ENCODE measurements at regions not wholly inside any gene's neighbourhood (a gene's known extent, or its start where the extent isn't known, plus 50 kb on each side); places are given as distances from the start of the nearest gene placed in this dataset.

DNA sequence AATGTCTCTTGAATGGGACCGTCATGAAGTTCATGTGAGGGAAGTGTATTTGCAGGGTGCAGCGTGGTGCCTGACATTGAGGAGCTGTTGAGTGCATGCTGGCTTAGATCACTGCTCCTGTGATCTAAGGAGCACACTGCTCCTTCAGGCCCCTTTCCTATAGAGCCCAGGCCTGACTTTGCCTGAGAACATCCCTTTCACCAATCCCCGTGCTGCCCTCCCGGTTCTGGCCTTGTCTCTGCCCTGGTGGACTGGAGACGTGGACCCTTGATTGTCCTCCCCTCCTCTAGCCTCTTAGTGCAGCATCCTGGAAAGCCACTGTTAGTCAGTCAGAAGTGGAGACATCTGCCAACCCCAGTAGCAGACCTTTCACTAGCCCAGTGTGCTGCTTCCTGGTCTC, 323.6 kb upstream of the HS6ST1 start:
- Histone ChIP-seq H3K79me2 (ENCODE audit: insufficient read depth, low read depth) (no peaks in the 10 kb centered on the region), H3K27ac (no peak overlapping the region), H3K4me3 (IDR thresholded peaks at IDR 0.05; ENCODE audit: insufficient read depth, low read depth, low read length) (no peak overlapping the region), H4K20me1 (ENCODE audit: insufficient read depth) (no peaks in the 10 kb centered on the region), H3K27me3 (ENCODE audit: insufficient read depth, low read depth) (no peaks in the 10 kb centered on the region), H2AFZ (ENCODE audit: low read depth) (no peak overlapping the region), H3K4me2 (no peak overlapping the region), H3K36me3 (ENCODE audit: insufficient read depth) (no peaks in the 10 kb centered on the region), H3K9ac (no peak overlapping the region), H3K4me1 (ENCODE audit: low read depth, poor library complexity, severe bottlenecking) (no peaks in the 10 kb centered on the region)
- TF ChIP-seq CTCF (conservative IDR thresholded peaks at IDR 0.05; ENCODE audit: low read depth, low read length), result no peak

DNA sequence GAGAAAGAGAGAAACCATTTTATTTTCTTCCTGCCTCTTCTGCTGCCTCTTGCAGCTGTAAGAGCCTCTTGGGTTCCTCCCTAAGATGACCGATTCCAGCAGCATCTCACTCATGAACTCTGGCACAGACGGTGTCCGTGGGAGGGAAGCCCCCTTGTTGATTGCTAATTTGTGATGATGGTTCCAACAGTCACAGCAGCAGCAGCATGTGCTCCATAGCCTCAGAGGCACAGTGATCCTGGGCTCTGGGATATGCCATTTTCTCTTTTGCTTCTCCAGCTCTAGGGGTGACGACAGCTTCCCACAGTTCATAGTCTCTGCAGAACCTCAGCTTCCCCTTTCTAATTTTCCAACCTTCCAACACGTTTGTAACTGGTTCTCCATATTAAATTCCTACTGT, 324.2 kb upstream of the HS6ST1 start:
- H3K4me1 ChIP-seq (ENCODE audit: low read depth, poor library complexity, severe bottlenecking), result no peaks in the 10 kb centered on the region
- no peaks in the 10 kb centered on the region for H3K36me3 ChIP-seq (ENCODE audit: insufficient read depth)
- no peaks in the 10 kb centered on the region for H3K79me2 ChIP-seq (ENCODE audit: insufficient read depth, low read depth)
- H3K4me3 ChIP-seq (IDR thresholded peaks at IDR 0.05; ENCODE audit: insufficient read depth, low read depth, low read length), result no peak overlapping the region
- no peak overlapping the region for H3K4me2 ChIP-seq
- no peak for TF ChIP-seq CTCF (conservative IDR thresholded peaks at IDR 0.05; ENCODE audit: low read depth, low read length)
- no peak overlapping the region for H3K27ac ChIP-seq
- no peak overlapping the region for H3K9ac ChIP-seq
- no peaks in the 10 kb centered on the region for H4K20me1 ChIP-seq (ENCODE audit: insufficient read depth)
- no peak overlapping the region for H2AFZ ChIP-seq (ENCODE audit: low read depth)
- no peaks in the 10 kb centered on the region for H3K27me3 ChIP-seq (ENCODE audit: insufficient read depth, low read depth)

- no peak overlapping the region for H3K9ac ChIP-seq
- H4K20me1 ChIP-seq (ENCODE audit: insufficient read depth), result no peaks in the 10 kb centered on the region
- H3K27me3 ChIP-seq (ENCODE audit: insufficient read depth, low read depth), result no peaks in the 10 kb centered on the region
- H3K4me1 ChIP-seq (ENCODE audit: low read depth, poor library complexity, severe bottlenecking), result no peaks in the 10 kb centered on the region
- H3K4me2 ChIP-seq, result no peak overlapping the region
- no peaks in the 10 kb centered on the region for H3K79me2 ChIP-seq (ENCODE audit: insufficient read depth, low read depth)
- H3K4me3 ChIP-seq (IDR thresholded peaks at IDR 0.05; ENCODE audit: insufficient read depth, low read depth, low read length), result no peak overlapping the region
- no peak overlapping the region for H3K27ac ChIP-seq
- no peaks in the 10 kb centered on the region for H3K36me3 ChIP-seq (ENCODE audit: insufficient read depth)
- no peak overlapping the region for H2AFZ ChIP-seq (ENCODE audit: low read depth)
- no peak for TF ChIP-seq CTCF (conservative IDR thresholded peaks at IDR 0.05; ENCODE audit: low read depth, low read length)
Measured at GRCh38 chr2:128643221-128644065, 324.8 kb upstream of the HS6ST1 start.

DNA sequence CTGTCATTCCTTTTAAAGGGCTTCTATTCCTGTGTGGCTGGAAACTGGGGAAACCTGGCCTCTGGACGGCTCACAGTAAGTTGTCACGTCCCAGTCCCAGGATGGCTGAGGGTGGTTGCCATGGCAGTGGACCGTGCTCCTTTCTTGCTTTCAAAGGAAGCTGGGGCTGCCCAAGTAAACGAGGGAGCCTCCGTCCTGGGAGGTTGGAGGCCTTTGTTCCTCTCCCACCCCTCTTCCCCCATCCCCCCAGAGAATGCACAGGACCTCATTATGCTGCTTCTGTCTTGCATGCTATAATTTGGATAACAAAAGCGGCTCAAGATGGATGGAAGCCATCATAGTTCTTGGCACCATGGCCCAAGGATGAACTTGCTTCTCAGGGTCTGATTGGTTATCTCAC, 325.5 kb upstream of the HS6ST1 start:
- Histone ChIP-seq H3K4me2 (no peak overlapping the region), H2AFZ (ENCODE audit: low read depth) (no peak overlapping the region), H3K4me3 (IDR thresholded peaks at IDR 0.05; ENCODE audit: insufficient read depth, low read depth, low read length) (no peak overlapping the region), H3K79me2 (ENCODE audit: insufficient read depth, low read depth) (no peaks in the 10 kb centered on the region), H4K20me1 (ENCODE audit: insufficient read depth) (no peaks in the 10 kb centered on the region), H3K4me1 (ENCODE audit: low read depth, poor library complexity, severe bottlenecking) (no peaks in the 10 kb centered on the region), H3K27ac (no peak overlapping the region), H3K9ac (no peak overlapping the region), H3K36me3 (ENCODE audit: insufficient read depth) (no peaks in the 10 kb centered on the region), H3K27me3 (ENCODE audit: insufficient read depth, low read depth) (no peaks in the 10 kb centered on the region)
- TF ChIP-seq CTCF (conservative IDR thresholded peaks at IDR 0.05; ENCODE audit: low read depth, low read length), result no peak

All from KMS-11 (cell line).